Upper lobe of left lung (tissue), 4 donors: ENCODE measurements at regions not wholly inside any gene's neighbourhood (a gene's known extent, or its start where the extent isn't known, plus 50 kb on each side); places are given as distances from the start of the nearest gene placed in this dataset.

Experiments used
- POLR2A ChIP-seq, 4 donors: fragments of 450-650 bp; IDR thresholded peaks; one replicate each; pipeline ENCODE4 v1.5.1; 2016 to 2017; ENCODE audit warnings: antibody characterized with exemption in 4 of 4, mild to moderate bottlenecking in 2 of 4
- POLR2AphosphoS5 ChIP-seq, 2 donors: sonication (generic); formaldehyde crosslinking; IDR thresholded peaks; one replicate each; pipeline ENCODE4 v1.5.1; 2017; ENCODE audit warnings: antibody characterized with exemption in 2 of 2
- TF ChIP-seq, protein P1 (sequence below), 6 experiments: fragments of 450-650 bp in 4 of 6; fragments of 200-600 bp in 2 of 6; sonication (generic) in 2 of 6; IDR thresholded peaks; one replicate each; pipeline ENCODE4 v1.5.1; 2016 to 2019; ENCODE audit warnings: antibody characterized with exemption in 6 of 6

DNA sequence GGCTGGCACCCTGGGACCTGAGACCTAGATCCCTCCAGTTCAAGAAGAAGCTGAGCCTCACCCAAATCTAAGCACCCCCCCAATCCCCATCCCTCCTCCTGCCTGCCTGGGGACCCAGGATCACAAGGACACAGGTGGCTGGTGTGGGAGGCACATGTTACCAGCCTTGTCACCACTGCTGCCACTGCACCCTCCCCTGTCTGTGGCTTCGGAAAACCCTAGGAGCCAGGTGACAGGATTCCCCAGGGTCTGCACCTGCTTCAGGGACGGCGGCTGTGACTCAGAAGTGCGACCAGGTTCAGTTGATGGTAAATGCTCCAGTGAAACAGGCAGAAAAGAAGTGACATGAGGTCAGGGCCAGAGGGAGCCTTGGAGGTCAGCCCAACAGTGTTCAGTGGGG lies 62.8 kb upstream of the FAM222A start:
- TF ChIP-seq POLR2A (IDR thresholded peaks at IDR 0.05) (no peak), POLR2AphosphoS5 (IDR thresholded peaks at IDR 0.05) (no peak)
- TF ChIP-seq, protein P1, sequence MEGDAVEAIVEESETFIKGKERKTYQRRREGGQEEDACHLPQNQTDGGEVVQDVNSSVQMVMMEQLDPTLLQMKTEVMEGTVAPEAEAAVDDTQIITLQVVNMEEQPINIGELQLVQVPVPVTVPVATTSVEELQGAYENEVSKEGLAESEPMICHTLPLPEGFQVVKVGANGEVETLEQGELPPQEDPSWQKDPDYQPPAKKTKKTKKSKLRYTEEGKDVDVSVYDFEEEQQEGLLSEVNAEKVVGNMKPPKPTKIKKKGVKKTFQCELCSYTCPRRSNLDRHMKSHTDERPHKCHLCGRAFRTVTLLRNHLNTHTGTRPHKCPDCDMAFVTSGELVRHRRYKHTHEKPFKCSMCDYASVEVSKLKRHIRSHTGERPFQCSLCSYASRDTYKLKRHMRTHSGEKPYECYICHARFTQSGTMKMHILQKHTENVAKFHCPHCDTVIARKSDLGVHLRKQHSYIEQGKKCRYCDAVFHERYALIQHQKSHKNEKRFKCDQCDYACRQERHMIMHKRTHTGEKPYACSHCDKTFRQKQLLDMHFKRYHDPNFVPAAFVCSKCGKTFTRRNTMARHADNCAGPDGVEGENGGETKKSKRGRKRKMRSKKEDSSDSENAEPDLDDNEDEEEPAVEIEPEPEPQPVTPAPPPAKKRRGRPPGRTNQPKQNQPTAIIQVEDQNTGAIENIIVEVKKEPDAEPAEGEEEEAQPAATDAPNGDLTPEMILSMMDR (IDR thresholded peaks at IDR 0.05), result no peak
